H1 (cell line): ENCODE measurements at regions not wholly inside any gene's neighbourhood (a gene's known extent, or its start where the extent isn't known, plus 50 kb on each side); places are given as distances from the start of the nearest gene placed in this dataset.

ENCODE experiments used
- CTCF ChIA-PET: fragments of 300-600 bp; sonication (Branson Sonifier 250); formaldehyde crosslinking; loops from one replicate; lab custom pipeline; 2021; ENCODE audit not compliant: partially characterized antibody; lab: Charles Lee
- POLR2A ChIA-PET: fragments of 300-600 bp; sonication (Branson Sonifier 250); formaldehyde crosslinking; loops from one replicate; lab custom pipeline; 2021; ENCODE audit warnings: inconsistent platforms; ENCODE audit not compliant: partially characterized antibody; lab: Charles Lee
- DNase-seq, 2 experiments: peaks; one replicate each; pipeline versions ENCODE4 v3.0.0 to v3.0.0-alpha.2; 2010 to 2022; ENCODE audit warnings: low spot score in 2 of 2, low read depth in 1 of 2, mixed read lengths in 1 of 2
- FAIRE-seq: peaks from 2 replicates; lab custom pipeline; 2011; peaks lifted over from hg19 to GRCh38; lab: Jason Lieb, UNC
- H2AFZ ChIP-seq: 2 replicates; pipeline ENCODE4 v1.8.1; 2012; ENCODE audit warnings: low read length, inconsistent platforms
- H2AK5ac ChIP-seq: 2 replicates; pipeline ENCODE4 v1.6.1; 2013; ENCODE audit warnings: low read depth, low read length
- H2BK120ac ChIP-seq: replicated peaks from 2 replicates; pipeline ENCODE3; 2013; ENCODE audit warnings: low read depth, low read length, inconsistent platforms
- H2BK12ac ChIP-seq: 2 replicates; pipeline ENCODE4 v1.6.1; 2013; ENCODE audit warnings: low read depth, low read length
- H2BK15ac ChIP-seq: 2 replicates; pipeline ENCODE4 v1.6.1; 2013; ENCODE audit warnings: low read length
- H2BK20ac ChIP-seq: 2 replicates; pipeline ENCODE4 v1.6.1; 2013; ENCODE audit warnings: low read length
- H2BK5ac ChIP-seq: 2 replicates; pipeline ENCODE4 v1.6.1; 2013; ENCODE audit warnings: low read depth, low read length
- H3K14ac ChIP-seq: 2 replicates; pipeline ENCODE4 v1.6.1; 2013; ENCODE audit warnings: inconsistent platforms; ENCODE audit not compliant: insufficient read length
- H3K18ac ChIP-seq: 2 replicates; pipeline ENCODE4 v1.6.1; 2013; ENCODE audit warnings: low read length; ENCODE audit errors: extremely low read depth
- H3K23ac ChIP-seq: 2 replicates; pipeline ENCODE4 v1.6.1; 2013; ENCODE audit warnings: inconsistent platforms; ENCODE audit not compliant: insufficient read length
- H3K23me2 ChIP-seq: 2 replicates; pipeline ENCODE4 v1.6.1; 2013; ENCODE audit warnings: low read depth, low read length
- H3K27ac ChIP-seq: 2 replicates; pipeline ENCODE4 v1.6.1; 2011; ENCODE audit warnings: low read depth, low read length, inconsistent platforms
- H3K27me3 ChIP-seq, 4 experiments: replicated peaks in 1 of 4; 1 replicate in 1 of 4; 2 replicates in 3 of 4; pipeline versions ENCODE4 v1.6.1 to v1.8.1; 2011 to 2013; ENCODE audit warnings: low read length in 3 of 4, mild to moderate bottlenecking in 3 of 4, inconsistent platforms in 2 of 4, mixed read lengths in 2 of 4, moderate library complexity in 1 of 4; ENCODE audit not compliant: control insufficient read depth in 3 of 4, insufficient read depth in 3 of 4; ENCODE audit errors: extremely low read depth in 1 of 4
- H3K36me3 ChIP-seq, 4 experiments: 2 replicates each; pipeline versions ENCODE4 v1.6.1 to v1.8.1; 2011 to 2013; ENCODE audit warnings: mild to moderate bottlenecking in 4 of 4, low read length in 3 of 4, moderate library complexity in 2 of 4, control low read depth in 1 of 4, inconsistent platforms in 1 of 4; ENCODE audit not compliant: insufficient read depth in 4 of 4, control insufficient read depth in 2 of 4
- H3K4ac ChIP-seq: replicated peaks from 2 replicates; pipeline ENCODE3; 2013; ENCODE audit warnings: low read length, low read depth, mixed read lengths, inconsistent platforms; ENCODE audit not compliant: insufficient read length
- H3K4me1 ChIP-seq, 4 experiments: replicated peaks in 1 of 4; 1 replicate in 1 of 4; 2 replicates in 3 of 4; pipeline versions ENCODE4 v1.6.1 to v1.8.1; 2011 to 2013; ENCODE audit warnings: low read length in 3 of 4, inconsistent platforms in 2 of 4, mixed read lengths in 1 of 4; ENCODE audit not compliant: insufficient read depth in 4 of 4, control insufficient read depth in 3 of 4
- H3K4me2 ChIP-seq, 2 experiments: 2 replicates each; pipeline versions ENCODE4 v1.6.1 to v1.8.1; 2011 to 2013; ENCODE audit warnings: low read depth in 2 of 2, low read length in 2 of 2, control low read depth in 1 of 2, inconsistent platforms in 1 of 2, mild to moderate bottlenecking in 1 of 2; ENCODE audit not compliant: insufficient read depth in 1 of 2
- H3K4me3 ChIP-seq, 4 experiments: fragments of 200-600, 300-600 bp in 1 of 4; sonication (generic), shearing (Covaris generic), sonication (Bioruptor Twin) in 1 of 4; 2 replicates each; pipeline versions ENCODE4 v1.5.1 to v1.8.1; 2011 to 2016; ENCODE audit warnings: low read length in 4 of 4, low read depth in 3 of 4, control low read depth in 2 of 4, inconsistent platforms in 2 of 4, mild to moderate bottlenecking in 2 of 4, mixed read lengths in 1 of 4, moderate library complexity in 1 of 4; ENCODE audit not compliant: insufficient read depth in 2 of 4; ENCODE audit errors: extremely low read depth in 1 of 4
- H3K56ac ChIP-seq: replicated peaks from 2 replicates; pipeline ENCODE3; 2013; ENCODE audit warnings: low read depth, mild to moderate bottlenecking, mixed read lengths, low read length, inconsistent platforms; ENCODE audit not compliant: insufficient read length
- H3K79me1 ChIP-seq: 2 replicates; pipeline ENCODE4 v1.6.1; 2013; ENCODE audit warnings: low read depth, low read length, control low read depth
- H3K79me2 ChIP-seq, 2 experiments: 2 replicates each; pipeline versions ENCODE4 v1.6.1 to v1.8.1; 2012 to 2013; ENCODE audit warnings: low read length in 2 of 2, mild to moderate bottlenecking in 2 of 2, inconsistent platforms in 1 of 2; ENCODE audit not compliant: insufficient read depth in 2 of 2, control insufficient read depth in 1 of 2
- H3K9ac ChIP-seq, 4 experiments: replicated peaks in 1 of 4; 1 replicate in 1 of 4; 2 replicates in 3 of 4; pipeline versions ENCODE4 v1.6.1 to v1.8.1; 2011 to 2013; ENCODE audit warnings: low read depth in 3 of 4, low read length in 3 of 4, control low read depth in 2 of 4, mild to moderate bottlenecking in 2 of 4, moderate library complexity in 2 of 4, inconsistent platforms in 1 of 4; ENCODE audit errors: extremely low read depth in 1 of 4
- H3K9me3 ChIP-seq, 2 experiments: 2 replicates each; pipeline versions ENCODE4 v1.6.1 to v1.8.1; 2012 to 2013; ENCODE audit warnings: mild to moderate bottlenecking in 2 of 2, moderate library complexity in 2 of 2, control low read depth in 1 of 2, inconsistent platforms in 1 of 2, low read depth in 1 of 2, low read length in 1 of 2, mixed read lengths in 1 of 2; ENCODE audit not compliant: insufficient read depth in 2 of 2
- H4K20me1 ChIP-seq, 2 experiments: replicated peaks in 1 of 2; 2 replicates each; pipeline versions ENCODE3 to v1.8.1; 2011 to 2013; ENCODE audit warnings: inconsistent platforms in 2 of 2, low read length in 2 of 2, mild to moderate bottlenecking in 1 of 2; ENCODE audit not compliant: insufficient read depth in 2 of 2, control insufficient read depth in 1 of 2
- H4K5ac ChIP-seq: 2 replicates; pipeline ENCODE4 v1.6.1; 2013; ENCODE audit warnings: low read length, low read depth, mixed read lengths, inconsistent platforms; ENCODE audit not compliant: insufficient read length
- H4K8ac ChIP-seq: 2 replicates; pipeline ENCODE4 v1.8.0; 2013; ENCODE audit warnings: mild to moderate bottlenecking, moderate library complexity, low read length, inconsistent platforms; ENCODE audit not compliant: insufficient read depth; ENCODE audit errors: extremely low read depth
- H4K91ac ChIP-seq: replicated peaks from 2 replicates; pipeline ENCODE3; 2013; ENCODE audit warnings: low read length, mixed read lengths, inconsistent platforms; ENCODE audit not compliant: insufficient read length
- CHD1 ChIP-seq: IDR thresholded peaks from 2 replicates; pipeline ENCODE4 v1.6.1; 2012; ENCODE audit warnings: low read depth, low read length, improper control_type of control experiment
- GABPA ChIP-seq: IDR thresholded peaks from 2 replicates; pipeline ENCODE4 v1.6.1; 2011; ENCODE audit warnings: mild to moderate bottlenecking, low read length, moderate library complexity, borderline replicate concordance; ENCODE audit not compliant: insufficient read depth
- MAX ChIP-seq: IDR thresholded peaks from 2 replicates; pipeline ENCODE4 v1.6.1; 2012; ENCODE audit warnings: inconsistent platforms
- POU5F1 ChIP-seq: IDR thresholded peaks from 2 replicates; pipeline ENCODE4 v1.6.1; 2011; ENCODE audit warnings: low read depth, mild to moderate bottlenecking, low read length, moderate library complexity
- RBBP5 ChIP-seq: IDR thresholded peaks from 2 replicates; pipeline ENCODE4 v1.7.1; 2012; ENCODE audit warnings: low read depth, mild to moderate bottlenecking, inconsistent platforms, low read length, moderate library complexity, borderline replicate concordance
- RNF2 ChIP-seq: fragments of 200-900, 300-1000 bp; sonication (generic); IDR thresholded peaks from 2 replicates; pipeline ENCODE4 v1.7.1; 2016; ENCODE audit warnings: borderline replicate concordance, low read depth, mild to moderate bottlenecking, antibody characterized with exemption, low read length; ENCODE audit not compliant: poor library complexity, severe bottlenecking; ENCODE audit errors: missing control alignments
- SP1 ChIP-seq: IDR thresholded peaks from 2 replicates; pipeline ENCODE4 v1.6.1; 2011; ENCODE audit warnings: low read depth, low read length
- SP2 ChIP-seq: IDR thresholded peaks from 2 replicates; pipeline ENCODE4 v1.6.1; 2012; ENCODE audit warnings: mild to moderate bottlenecking, low read length, inconsistent platforms
- TCF12 ChIP-seq: IDR thresholded peaks from 2 replicates; pipeline ENCODE4 v1.6.1; 2011; ENCODE audit warnings: low read depth, mild to moderate bottlenecking, low read length
- TEAD4 ChIP-seq: IDR thresholded peaks from 2 replicates; pipeline ENCODE4 v1.6.1; 2012; ENCODE audit warnings: low read depth, low read length, inconsistent platforms, mixed read lengths
- USF2 ChIP-seq: IDR thresholded peaks from 2 replicates; pipeline ENCODE4 v1.6.1; 2011; ENCODE audit warnings: low read length, improper control_type of control experiment
- ZNF274 ChIP-seq: IDR thresholded peaks from 2 replicates; pipeline ENCODE4 v1.7.0; 2012; ENCODE audit warnings: low read length, borderline replicate concordance; ENCODE audit errors: extremely low read depth
- WGBS, 2 experiments: shearing (Covaris generic) in 1 of 2; methylation state at CpG; one replicate each; pipeline versions ENCODE4 v1.1.6 to v1.1.7; 2013 to 2015; ENCODE audit warnings: low lambda C conversion rate in 2 of 2, mixed read lengths in 2 of 2, inconsistent platforms in 1 of 2, low coverage in 1 of 2, missing lambda C conversion rate in 1 of 2; ENCODE audit not compliant: insufficient replicate concordance in 2 of 2, insufficient coverage in 1 of 2, insufficient read length in 1 of 2; ENCODE audit errors: extremely low coverage in 1 of 2, missing lambda C conversion rate in 1 of 2; 5-methylcytosine and 5-hydroxymethylcytosine counted together

GRCh38 chrX:17960891-17961290 is 99.8 kb upstream of the RAI2 start:
- Histone ChIP-seq H2BK20ac (no peak overlapping the region), H3K9ac (no peak overlapping the region), H4K20me1 (no peaks in the 10 kb centered on the region), H2BK120ac (no peak overlapping the region), H3K36me3 (no peaks in the 10 kb centered on the region), H3K27ac (no peak overlapping the region), H3K14ac (no peak overlapping the region), H2BK12ac (no peak overlapping the region), H3K4me2 (no peak overlapping the region), H2AFZ (no peak overlapping the region), H3K79me2 (no peaks in the 10 kb centered on the region), H3K23me2 (no peaks in the 10 kb centered on the region), H3K56ac (no peak overlapping the region), H4K8ac (no peak overlapping the region), H3K4me1 (no peaks in the 10 kb centered on the region), H3K79me1 (no peaks in the 10 kb centered on the region), H2BK5ac (no peak overlapping the region), H3K23ac (no peak overlapping the region), H3K27me3 (no peaks in the 10 kb centered on the region), H4K91ac (no peak overlapping the region), H2BK15ac (no peak overlapping the region), H3K4ac (no peak overlapping the region), H2AK5ac (no peak overlapping the region), H3K18ac (no peak overlapping the region), H3K4me3 (no peak overlapping the region), H3K9me3 (no peaks in the 10 kb centered on the region), H4K5ac (no peak overlapping the region)
- FAIRE-seq: no peak
- CTCF ChIA-PET: no interaction called here
- DNase-seq: no peak
- whole genome bisulfite sequencing, 2 experiments: 79% methylated on average over 3 of the region's 3 CpGs; no CpG with 5 or more reads in 1 of the 2 experiments
- POLR2A ChIA-PET: no interaction called here
- TF ChIP-seq RNF2: no peak
- TF ChIP-seq SP1: no peak
- no peak for TF ChIP-seq TEAD4
- no peak for TF ChIP-seq ZNF274
- no peak for TF ChIP-seq GABPA
- TF ChIP-seq TCF12: no peak
- TF ChIP-seq RBBP5: no peak
- no peak for TF ChIP-seq POU5F1
- TF ChIP-seq USF2: no peak
- TF ChIP-seq SP2: no peak
- TF ChIP-seq MAX: no peak
- no peak for TF ChIP-seq CHD1
